Right atrium auricular region (tissue), 2 donors: ENCODE measurements at regions not wholly inside any gene's neighbourhood (a gene's known extent, or its start where the extent isn't known, plus 50 kb on each side); places are given as distances from the start of the nearest gene placed in this dataset.
"Not testable (repeated sequence)": the region's sequence is repeated elsewhere in the genome, so short reads cannot be mapped to it uniquely, and the experiment has no call there.

Experiments
- DNase-seq: peaks from one replicate; pipeline ENCODE4 v3.0.0-alpha.2; 2019; ENCODE audit warnings: low spot score
- H3K27ac ChIP-seq, 2 donors: fragments of 200-600 bp; sonication (generic); 1 replicate in 1 of 2; 2 replicates in 1 of 2; pipeline ENCODE4 v1.5.1; 2016 to 2019
- H3K27me3 ChIP-seq, 2 donors: fragments of 200-600 bp; sonication (generic); one replicate each; pipeline versions ENCODE4 v1.5.1 to v1.6.0; 2017 to 2019
- H3K36me3 ChIP-seq: fragments of 200-600 bp; sonication (generic); one replicate; pipeline ENCODE4 v1.5.1; 2016
- H3K4me1 ChIP-seq, 2 donors: fragments of 200-600 bp; sonication (generic); one replicate each; pipeline versions ENCODE4 v1.5.1 to v1.6.0; 2017 to 2019
- H3K4me3 ChIP-seq, 2 donors: fragments of 200-600 bp; sonication (generic); 1 replicate in 1 of 2; 2 replicates in 1 of 2; pipeline ENCODE4 v1.5.1; 2017 to 2019; ENCODE audit warnings: mild to moderate bottlenecking in 1 of 2, moderate library complexity in 1 of 2
- H3K9me3 ChIP-seq, 2 donors: fragments of 200-600 bp; sonication (generic); one replicate each; pipeline ENCODE4 v1.5.1; 2019
- CTCF ChIP-seq, 2 donors: fragments of 200-600 bp; sonication (generic); IDR thresholded peaks; one replicate each; pipeline ENCODE4 v1.5.1; 2019; ENCODE audit warnings: antibody characterized with exemption in 2 of 2

- Histone ChIP-seq H3K4me3 (no peak overlapping the region), H3K36me3 (no peaks in the 10 kb centered on the region), H3K27me3 (no peaks in the 10 kb centered on the region), H3K4me1 (no peaks in the 10 kb centered on the region), H3K9me3 (no peaks in the 10 kb centered on the region), H3K27ac (no peak overlapping the region)
- no peak for TF ChIP-seq CTCF (IDR thresholded peaks at IDR 0.05)
- DNase-seq, result no peak
Observed at GRCh38 chr1:29409616-29410015, 173.3 kb downstream of the PTPRU start.

GRCh38 chr1:29408831-29409605, 172.7 kb downstream of the PTPRU start:
- Histone ChIP-seq H3K4me3 (no peak overlapping the region), H3K9me3 (no peaks in the 10 kb centered on the region), H3K4me1 (no peaks in the 10 kb centered on the region), H3K36me3 (no peaks in the 10 kb centered on the region), H3K27ac (no peak overlapping the region), H3K27me3 (no peaks in the 10 kb centered on the region)
- TF ChIP-seq CTCF (IDR thresholded peaks at IDR 0.05), result no peak
- DNase-seq, result no peak

GRCh38 chr1:29406814-29407213, 170.5 kb downstream of the PTPRU start:
- TF ChIP-seq CTCF (IDR thresholded peaks at IDR 0.05), result no peak
- H3K4me1 ChIP-seq, result no peaks in the 10 kb centered on the region
- H3K9me3 ChIP-seq, result no peaks in the 10 kb centered on the region
- H3K36me3 ChIP-seq, result no peaks in the 10 kb centered on the region
- no peak overlapping the region for H3K27ac ChIP-seq
- H3K4me3 ChIP-seq, result no peak overlapping the region
- no peaks in the 10 kb centered on the region for H3K27me3 ChIP-seq
- DNase-seq, result no peak

GRCh38 chr1:29400203-29400602, 163.9 kb downstream of the PTPRU start:
- not testable (repeated sequence) for H3K4me1 ChIP-seq, H3K27me3 ChIP-seq, DNase-seq, H3K27ac ChIP-seq, H3K36me3 ChIP-seq, H3K4me3 ChIP-seq, H3K9me3 ChIP-seq

GRCh38 chr1:29399465-29399864, 163.1 kb downstream of the PTPRU start:
- H3K27ac ChIP-seq, result no peak overlapping the region
- no peaks in the 10 kb centered on the region for H3K36me3 ChIP-seq
- no peak for DNase-seq
- no peaks in the 10 kb centered on the region for H3K4me1 ChIP-seq
- peaks cover 0 to 5% of the 10 kb centered on the region in 2 donors for H3K9me3 ChIP-seq
- no peaks in the 10 kb centered on the region for H3K27me3 ChIP-seq
- TF ChIP-seq CTCF (IDR thresholded peaks at IDR 0.05), result no peak
- H3K4me3 ChIP-seq, result no peak overlapping the region

GRCh38 chr1:29398431-29398830, 162.1 kb downstream of the PTPRU start:
- no peaks in the 10 kb centered on the region for H3K27me3 ChIP-seq
- H3K4me1 ChIP-seq, result no peaks in the 10 kb centered on the region
- no peak overlapping the region for H3K27ac ChIP-seq
- no peak for TF ChIP-seq CTCF (IDR thresholded peaks at IDR 0.05)
- H3K4me3 ChIP-seq, result no peak overlapping the region
- H3K9me3 ChIP-seq, result peaks cover 0 to 5% of the 10 kb centered on the region in 2 donors
- DNase-seq, result peak; percentile 21
- H3K36me3 ChIP-seq, result no peaks in the 10 kb centered on the region
